Progenitor cell of endocrine pancreas (in vitro differentiated cells): ENCODE measurements at regions not wholly inside any gene's neighbourhood (a gene's known extent, or its start where the extent isn't known, plus 50 kb on each side); places are given as distances from the start of the nearest gene placed in this dataset.

Experiments used
- DNase-seq: peaks from one replicate; pipeline ENCODE4 v3.0.0; 2021; ENCODE audit warnings: low spot score; ENCODE audit not compliant: unreplicated experiment
- H3K27ac Mint-ChIP-seq: 2 replicates; pipeline ENCODE4 v1.8.0; 2021; ENCODE audit warnings: mild to moderate bottlenecking, moderate library complexity, mixed read lengths
- H3K27me3 Mint-ChIP-seq: 2 replicates; pipeline ENCODE4 v1.8.0; 2021; ENCODE audit warnings: mixed read lengths
- H3K36me3 Mint-ChIP-seq: 2 replicates; pipeline ENCODE4 v1.8.0; 2022; ENCODE audit warnings: mixed read lengths; ENCODE audit not compliant: insufficient read depth
- H3K4me1 Mint-ChIP-seq: 2 replicates; pipeline ENCODE4 v1.8.0; 2021; ENCODE audit warnings: low read depth, mixed read lengths
- H3K4me3 Mint-ChIP-seq: 2 replicates; pipeline ENCODE4 v1.8.0; 2021; ENCODE audit warnings: low read depth, mild to moderate bottlenecking, moderate library complexity, mixed read lengths
- H3K9me3 Mint-ChIP-seq: 2 replicates; pipeline ENCODE4 v1.8.0; 2021; ENCODE audit warnings: low read depth, mixed read lengths
- TF ChIP-seq, protein P1 (sequence below): fragments of 200-600 bp; sonication (generic); IDR thresholded peaks from one replicate; pipeline ENCODE4 v1.5.0; 2021; ENCODE audit warnings: antibody characterized with exemption, mild to moderate bottlenecking; ENCODE audit not compliant: unreplicated experiment

DNA sequence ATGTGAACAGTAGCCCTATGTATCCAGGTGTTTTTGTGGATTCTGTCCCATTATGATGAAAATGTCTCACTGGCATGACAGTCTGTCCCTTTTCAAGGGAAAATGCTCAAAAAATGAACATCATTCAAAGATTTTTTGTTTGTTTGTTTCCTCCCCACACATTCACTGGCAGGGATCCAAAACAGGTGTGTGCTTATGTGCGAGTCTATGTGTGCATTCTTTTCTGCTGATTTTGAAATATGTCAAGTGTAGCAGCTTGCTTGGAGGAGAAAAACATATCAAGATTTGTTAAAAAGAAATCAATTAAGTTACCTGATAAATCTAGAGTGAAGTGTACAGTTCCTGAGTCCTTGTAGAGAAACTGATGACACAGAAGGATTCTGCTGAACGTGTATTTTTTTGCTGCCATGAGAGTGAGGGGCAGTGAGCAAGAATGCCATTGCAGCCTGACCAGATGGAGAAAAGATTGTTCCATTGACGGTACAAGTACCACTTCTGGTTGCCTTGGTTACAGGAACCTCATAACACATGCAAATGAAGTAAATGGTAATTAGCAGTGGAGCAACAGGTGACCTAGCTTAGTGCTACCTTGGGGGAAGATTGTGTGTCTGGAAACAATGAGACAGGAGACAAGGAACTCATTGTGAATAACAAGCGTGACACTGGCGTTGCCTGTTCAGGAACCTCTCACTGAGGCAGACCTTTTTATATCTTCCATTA is 277.4 kb upstream of the PHYHIPL start:
- TF ChIP-seq, protein P1, sequence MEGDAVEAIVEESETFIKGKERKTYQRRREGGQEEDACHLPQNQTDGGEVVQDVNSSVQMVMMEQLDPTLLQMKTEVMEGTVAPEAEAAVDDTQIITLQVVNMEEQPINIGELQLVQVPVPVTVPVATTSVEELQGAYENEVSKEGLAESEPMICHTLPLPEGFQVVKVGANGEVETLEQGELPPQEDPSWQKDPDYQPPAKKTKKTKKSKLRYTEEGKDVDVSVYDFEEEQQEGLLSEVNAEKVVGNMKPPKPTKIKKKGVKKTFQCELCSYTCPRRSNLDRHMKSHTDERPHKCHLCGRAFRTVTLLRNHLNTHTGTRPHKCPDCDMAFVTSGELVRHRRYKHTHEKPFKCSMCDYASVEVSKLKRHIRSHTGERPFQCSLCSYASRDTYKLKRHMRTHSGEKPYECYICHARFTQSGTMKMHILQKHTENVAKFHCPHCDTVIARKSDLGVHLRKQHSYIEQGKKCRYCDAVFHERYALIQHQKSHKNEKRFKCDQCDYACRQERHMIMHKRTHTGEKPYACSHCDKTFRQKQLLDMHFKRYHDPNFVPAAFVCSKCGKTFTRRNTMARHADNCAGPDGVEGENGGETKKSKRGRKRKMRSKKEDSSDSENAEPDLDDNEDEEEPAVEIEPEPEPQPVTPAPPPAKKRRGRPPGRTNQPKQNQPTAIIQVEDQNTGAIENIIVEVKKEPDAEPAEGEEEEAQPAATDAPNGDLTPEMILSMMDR = no peak

GRCh38 chr10:58901092-58901646 is 275.3 kb upstream of the PHYHIPL start:
- TF ChIP-seq, protein P1 = no peak
- H3K27ac Mint-ChIP-seq = no peak overlapping the region
- H3K36me3 Mint-ChIP-seq = no peaks in the 10 kb centered on the region

More for the DNA sequence above, 277.4 kb upstream of the PHYHIPL start:
- Mint-ChIP-seq H3K27me3 (no peaks in the 10 kb centered on the region), H3K9me3 (peaks cover 5% of the 10 kb centered on the region), H3K4me1 (peaks cover 2% of the 10 kb centered on the region), H3K36me3 (no peaks in the 10 kb centered on the region), H3K4me3 (no peak overlapping the region), H3K27ac (no peak overlapping the region)
- no peak for DNase-seq

GRCh38 chr10:58903071-58903470 is 273.4 kb upstream of the PHYHIPL start:
- DNase-seq = no peak
- H3K4me3 Mint-ChIP-seq = no peak overlapping the region
- no peaks in the 10 kb centered on the region for H3K27me3 Mint-ChIP-seq
- no peaks in the 10 kb centered on the region for H3K4me1 Mint-ChIP-seq
- peaks cover 5% of the 10 kb centered on the region for H3K9me3 Mint-ChIP-seq
- TF ChIP-seq, protein P1 = no peak
- no peaks in the 10 kb centered on the region for H3K36me3 Mint-ChIP-seq
- H3K27ac Mint-ChIP-seq = no peak overlapping the region

More at GRCh38 chr10:58901092-58901646, 275.3 kb upstream of the PHYHIPL start:
- H3K27me3 Mint-ChIP-seq = no peaks in the 10 kb centered on the region
- H3K4me3 Mint-ChIP-seq = no peak overlapping the region
- H3K9me3 Mint-ChIP-seq = peaks cover 5% of the 10 kb centered on the region
- H3K4me1 Mint-ChIP-seq = peaks cover 2% of the 10 kb centered on the region
- DNase-seq = no peak

DNA sequence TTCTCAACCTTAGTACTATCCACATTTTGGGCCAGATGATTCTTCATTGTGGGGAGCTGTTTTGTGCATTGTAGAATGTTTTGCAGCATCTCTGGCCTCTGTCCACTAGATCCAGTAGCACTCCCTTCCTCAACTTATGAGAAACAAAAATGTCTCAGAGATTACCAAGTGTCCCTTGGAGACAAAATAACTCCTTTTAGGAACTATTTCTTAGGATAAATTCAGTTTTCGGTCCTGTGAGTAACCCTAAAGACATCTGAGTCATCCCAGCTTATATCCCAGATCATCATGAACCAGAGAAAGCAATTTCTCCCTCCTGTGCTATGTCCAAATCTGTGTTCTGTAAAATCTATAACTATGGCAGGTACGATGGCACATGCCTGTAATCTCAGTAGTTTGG is 266.6 kb upstream of the PHYHIPL start:
- Mint-ChIP-seq H3K27ac (no peak overlapping the region), H3K4me1 (no peaks in the 10 kb centered on the region), H3K9me3 (no peaks in the 10 kb centered on the region), H3K36me3 (no peaks in the 10 kb centered on the region), H3K4me3 (no peak overlapping the region), H3K27me3 (peaks cover 3% of the 10 kb centered on the region)
- TF ChIP-seq, protein P1 = no peak
- DNase-seq = no peak

- Mint-ChIP-seq H3K4me1 (no peaks in the 10 kb centered on the region), H3K27me3 (peaks cover 3% of the 10 kb centered on the region), H3K4me3 (no peak overlapping the region), H3K36me3 (no peaks in the 10 kb centered on the region), H3K9me3 (no peaks in the 10 kb centered on the region), H3K27ac (no peak overlapping the region)
- DNase-seq = no peak
- TF ChIP-seq, protein P1 = no peak
Observed at GRCh38 chr10:58913717-58914116, 262.7 kb upstream of the PHYHIPL start.
